KBM-7 (cell line): ENCODE measurements at regions not wholly inside any gene's neighbourhood (a gene's known extent, or its start where the extent isn't known, plus 50 kb on each side); places are given as distances from the start of the nearest gene placed in this dataset.

Experiments
- DNase-seq: peaks from one replicate; pipeline ENCODE4 v3.0.0-alpha.2; 2015
- in situ Hi-C: fragments of 300-500 bp; cut with MboI; formaldehyde crosslinking; loops from 2 replicates; pipeline ENCODE4 v1.14.3; 2020; ENCODE audit warnings: low sequenced_read_pairs, low pct_unique_long_range_greater_than_20kb, mixed read lengths

- in situ Hi-C loops: no loop called here
- peak; percentile 46 for DNase-seq
Measured at GRCh38 chr5:121667292-121667691, 184.4 kb upstream of the FTMT start.

- in situ Hi-C loops: no loop called here
- no peak for DNase-seq
Measured at GRCh38 chr5:121668635-121669034, 183.0 kb upstream of the FTMT start.

- in situ Hi-C loops: no loop called here
- DNase-seq: no peak
Measured at GRCh38 chr5:121671624-121672023, 180.1 kb upstream of the FTMT start.

GRCh38 chr5:121675924-121676323 is 175.8 kb upstream of the FTMT start:
- DNase-seq: no peak
- in situ Hi-C loops: no loop called here

- peak; percentile 81 for DNase-seq
- in situ Hi-C loops: no loop called here
Measured at GRCh38 chr5:121681229-121681855, 170.3 kb upstream of the FTMT start.

- DNase-seq: no peak
- in situ Hi-C loops: no loop called here
Measured at GRCh38 chr5:121688126-121688525, 163.6 kb upstream of the FTMT start.

- DNase-seq: no peak
- in situ Hi-C loops: no loop called here
Measured at GRCh38 chr5:121688781-121689180, 162.9 kb upstream of the FTMT start.

GRCh38 chr5:121691478-121691877 is 160.2 kb upstream of the FTMT start:
- in situ Hi-C loops: no loop called here
- DNase-seq: peak; percentile 18

- in situ Hi-C loops: no loop called here
- DNase-seq: no peak
Measured at GRCh38 chr5:121692158-121692557, 159.5 kb upstream of the FTMT start.

- no peak for DNase-seq
- in situ Hi-C loops: no loop called here
Measured at GRCh38 chr5:121693864-121694263, 157.8 kb upstream of the FTMT start.

- no peak for DNase-seq
Measured at GRCh38 chr5:121695307-121695706, 156.4 kb upstream of the FTMT start.

GRCh38 chr5:121698690-121699089 is 153.0 kb upstream of the FTMT start:
- DNase-seq: no peak
- in situ Hi-C loops: no loop called here

More at GRCh38 chr5:121695307-121695706, 156.4 kb upstream of the FTMT start:
- in situ Hi-C loops: no loop called here

GRCh38 chr5:121701731-121702130 is 150.0 kb upstream of the FTMT start:
- no peak for DNase-seq
- in situ Hi-C loops: no loop called here

- in situ Hi-C loops: no loop called here
- DNase-seq: no peak
Measured at GRCh38 chr5:121702682-121703081, 149.0 kb upstream of the FTMT start.

GRCh38 chr5:121704291-121704690 is 147.4 kb upstream of the FTMT start:
- in situ Hi-C loops: no loop called here
- no peak for DNase-seq

GRCh38 chr5:121706686-121707085 is 145.0 kb upstream of the FTMT start:
- in situ Hi-C loops: no loop called here

GRCh38 chr5:121707178-121707577 is 144.5 kb upstream of the FTMT start:
- no peak for DNase-seq
- in situ Hi-C loops: no loop called here

More at GRCh38 chr5:121706686-121707085, 145.0 kb upstream of the FTMT start:
- DNase-seq: no peak

GRCh38 chr5:121711416-121711815 is 140.3 kb upstream of the FTMT start:
- no peak for DNase-seq
- in situ Hi-C loops: no loop called here

- in situ Hi-C loops: no loop called here
- no peak for DNase-seq
Measured at GRCh38 chr5:121719255-121719654, 132.4 kb upstream of the FTMT start.

- in situ Hi-C loops: no loop called here
- no peak for DNase-seq
Measured at GRCh38 chr5:121725450-121725849, 126.2 kb upstream of the FTMT start.

GRCh38 chr5:121726991-121727390 is 124.7 kb upstream of the FTMT start:
- in situ Hi-C loops: no loop called here
- DNase-seq: no peak
